ENCODE measurements at regions not wholly inside any gene's neighbourhood (a gene's known extent, or its start where the extent isn't known, plus 50 kb on each side); places are given as distances from the start of the nearest gene placed in this dataset.

DNA sequence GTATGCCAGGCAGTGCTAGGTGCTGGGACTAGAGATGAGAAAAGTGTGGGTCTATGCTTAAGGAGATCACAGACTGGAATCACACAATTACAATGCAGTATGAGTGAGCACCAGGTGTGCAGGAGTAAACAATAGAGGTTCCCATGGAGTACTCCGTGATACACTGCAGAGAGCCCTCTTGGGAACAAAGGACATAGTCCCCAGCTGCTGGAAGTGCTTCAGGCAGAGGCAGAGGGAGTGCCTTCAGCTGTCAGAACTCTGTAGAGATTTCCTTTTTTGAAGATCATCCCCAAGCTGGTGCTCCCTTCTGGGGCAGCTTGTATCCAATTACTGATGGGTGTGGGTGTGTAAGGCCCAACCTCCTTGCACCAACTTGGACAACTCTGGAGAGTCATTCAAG, 143.5 kb upstream of the PLET1 start:
- DNase-seq = no peak

DNA sequence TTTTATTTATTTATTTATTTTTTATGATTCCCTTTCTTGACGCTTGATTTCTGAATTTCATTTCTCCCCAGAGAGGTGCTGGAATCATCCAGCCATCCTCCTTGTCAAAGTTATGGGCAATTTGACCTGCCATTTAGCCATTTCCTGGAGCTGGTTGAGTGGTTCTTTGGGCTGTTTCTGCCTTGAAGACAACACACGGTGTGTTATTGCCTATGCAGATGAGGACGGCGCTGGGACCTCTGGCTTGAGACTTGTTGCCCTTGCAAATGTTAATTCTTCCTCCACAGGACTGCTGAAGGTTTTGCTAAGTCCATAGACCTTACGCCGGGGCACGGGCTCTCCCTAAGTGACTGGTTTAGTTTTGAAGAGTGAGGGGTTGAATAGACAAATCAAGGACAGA, 147.9 kb upstream of the PLET1 start:
- no peak for DNase-seq

DNA sequence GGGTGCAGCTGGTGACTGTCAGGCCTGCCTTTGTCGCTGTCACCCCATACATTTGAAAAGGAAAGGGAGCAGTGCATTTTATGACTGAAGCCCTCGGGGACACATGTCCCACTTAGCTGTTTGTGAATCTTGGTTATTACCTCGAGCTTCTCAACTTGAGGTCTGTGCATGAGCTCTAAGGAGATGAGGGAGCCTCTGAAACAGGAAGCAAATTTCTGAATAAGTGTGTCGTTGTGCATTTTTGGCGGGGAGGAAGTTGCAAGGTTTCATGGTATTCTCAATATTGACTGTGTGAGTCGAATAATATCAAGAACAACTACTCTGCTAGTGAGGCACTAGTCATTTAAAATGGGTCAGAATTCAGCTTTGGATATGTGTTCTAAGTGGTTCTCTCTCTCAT, 149.7 kb upstream of the PLET1 start:
- no peak for DNase-seq

DNA sequence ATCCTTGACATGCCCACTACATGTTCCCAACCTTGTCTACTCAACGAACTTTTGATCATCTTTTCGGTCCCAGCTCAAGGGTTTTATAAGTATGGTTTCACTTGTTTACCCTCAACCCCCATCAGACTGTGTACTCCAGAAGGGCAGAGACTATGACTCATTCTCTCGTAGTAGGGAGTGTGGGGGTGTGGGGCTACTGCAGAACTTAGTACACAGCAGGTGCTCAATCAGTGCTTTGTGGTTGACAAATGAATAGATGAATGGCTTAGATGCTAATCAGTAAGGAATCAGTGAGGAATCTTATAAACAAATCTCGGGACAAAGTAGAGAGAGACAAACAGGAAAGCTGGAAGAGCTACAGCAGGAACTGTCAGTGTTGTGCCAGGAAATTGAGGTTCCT, 151.7 kb upstream of the PLET1 start:
- no peak for DNase-seq

DNA sequence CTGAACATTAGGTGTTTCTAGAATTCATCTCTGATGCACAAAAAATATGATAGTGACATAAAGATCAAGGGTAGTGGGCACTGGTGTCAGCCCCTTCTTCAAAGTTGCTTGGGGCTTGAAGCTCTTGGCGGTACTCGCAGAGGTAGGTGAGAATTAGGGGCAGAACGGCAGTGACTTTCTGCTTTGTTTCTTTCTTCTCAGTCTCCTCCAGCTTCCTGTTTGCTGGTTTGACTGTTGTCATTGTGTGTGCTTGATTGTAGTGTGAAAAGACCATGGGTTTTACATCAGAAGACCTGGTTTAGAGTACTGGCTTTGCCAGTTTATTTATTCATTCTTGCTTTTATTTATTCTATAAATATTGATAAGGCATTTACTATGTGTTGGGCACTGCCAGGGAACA, 156.7 kb upstream of the PLET1 start:
- DNase-seq = no peak

DNA sequence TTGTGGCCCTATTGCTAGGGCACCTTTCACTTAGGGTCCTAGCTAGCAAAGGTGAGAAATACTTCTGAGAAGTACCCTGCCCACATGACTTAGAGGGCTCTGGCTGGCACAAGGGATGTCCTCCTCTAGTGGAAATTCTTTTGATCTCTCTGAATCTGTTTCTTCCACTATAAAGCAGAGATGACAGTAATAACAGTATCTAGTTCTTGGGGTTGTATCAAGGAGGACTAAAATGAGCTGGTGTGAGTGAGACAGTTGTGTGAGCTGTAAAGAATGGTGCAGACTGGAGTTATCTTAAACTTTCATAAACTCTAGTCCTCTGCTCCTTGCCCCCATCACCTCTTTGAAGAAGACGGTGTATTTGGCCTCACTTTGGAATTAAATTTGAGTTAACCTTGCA, 157.8 kb upstream of the PLET1 start:
- no peak for DNase-seq

DNA sequence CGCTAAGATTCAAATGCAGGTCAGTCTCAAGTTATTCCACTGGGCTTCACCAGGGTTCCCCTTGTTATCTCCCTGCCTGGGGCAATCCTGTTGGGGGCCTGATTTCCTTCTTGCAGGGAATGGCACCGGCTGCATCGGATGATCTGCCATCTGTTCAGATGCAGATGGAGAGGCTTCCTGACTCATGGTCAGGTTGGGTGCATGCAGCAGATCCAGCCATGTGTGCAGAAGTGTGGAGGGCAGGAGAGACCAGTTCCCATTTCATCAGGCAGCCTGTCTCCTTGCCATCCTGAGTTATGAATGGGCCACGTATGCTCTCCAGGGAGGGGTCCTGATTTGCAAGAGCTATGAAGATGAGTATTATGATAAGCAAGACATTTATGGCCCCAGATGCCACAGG, 161.2 kb upstream of the PLET1 start:
- DNase-seq = no peak

DNA sequence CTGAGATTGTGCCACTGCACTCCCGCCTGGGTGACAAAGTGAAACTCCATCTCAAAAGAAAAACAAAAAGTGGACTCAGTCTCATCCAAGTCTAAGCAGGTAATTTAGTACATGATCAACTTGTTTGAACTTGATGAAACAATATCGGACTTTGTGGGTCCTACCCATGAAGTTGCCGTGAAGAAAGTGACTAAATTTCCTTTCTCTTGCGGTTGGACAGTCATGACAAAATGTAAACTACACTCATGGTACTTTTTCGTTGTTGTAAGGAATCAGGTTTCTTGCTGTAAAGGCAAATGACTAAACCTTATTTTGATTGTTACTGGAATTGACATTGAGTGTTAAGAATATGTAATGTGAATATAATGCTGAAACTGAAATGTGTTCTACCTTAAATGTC, 164.5 kb upstream of the PLET1 start:
- DNase-seq = no peak

DNA sequence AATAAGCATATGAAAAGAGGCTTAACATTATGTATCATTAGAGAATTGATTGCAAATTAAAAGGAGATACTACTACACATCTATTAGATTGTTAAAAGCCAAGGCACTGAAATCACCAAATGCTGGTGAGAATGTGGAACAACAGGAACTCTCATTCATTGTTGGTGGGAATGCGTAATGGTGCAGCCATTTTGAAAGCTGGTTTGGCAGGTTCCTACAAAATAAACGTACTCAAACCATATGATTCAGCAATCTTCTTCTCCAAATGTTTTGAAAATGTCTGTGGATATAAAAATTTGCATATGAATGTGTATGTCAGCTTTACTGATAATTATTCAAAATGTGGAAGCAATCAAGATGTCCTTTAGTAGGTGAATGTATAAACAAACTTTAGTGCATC, 176.4 kb upstream of the PLET1 start:
- no peak for DNase-seq

DNA sequence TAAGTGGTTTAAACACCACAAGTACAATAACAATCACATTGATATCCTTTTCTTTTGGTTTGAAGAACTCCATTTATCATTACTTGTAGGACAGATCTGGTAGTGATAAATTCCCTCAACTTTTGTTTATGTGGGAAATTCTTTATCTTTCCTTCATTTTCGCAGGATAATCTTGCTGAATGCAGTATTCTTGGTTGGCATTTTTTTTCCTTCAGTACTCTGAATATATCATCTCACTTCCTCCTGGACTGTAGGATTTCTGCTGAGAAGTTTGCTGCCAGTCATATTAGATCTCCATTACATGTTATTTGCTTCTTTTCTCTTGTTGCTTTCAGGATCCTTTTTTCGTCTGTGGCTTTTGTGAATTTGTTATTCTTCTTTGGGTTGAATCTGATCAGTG, 179.0 kb upstream of the PLET1 start:
- no peak for DNase-seq

DNA sequence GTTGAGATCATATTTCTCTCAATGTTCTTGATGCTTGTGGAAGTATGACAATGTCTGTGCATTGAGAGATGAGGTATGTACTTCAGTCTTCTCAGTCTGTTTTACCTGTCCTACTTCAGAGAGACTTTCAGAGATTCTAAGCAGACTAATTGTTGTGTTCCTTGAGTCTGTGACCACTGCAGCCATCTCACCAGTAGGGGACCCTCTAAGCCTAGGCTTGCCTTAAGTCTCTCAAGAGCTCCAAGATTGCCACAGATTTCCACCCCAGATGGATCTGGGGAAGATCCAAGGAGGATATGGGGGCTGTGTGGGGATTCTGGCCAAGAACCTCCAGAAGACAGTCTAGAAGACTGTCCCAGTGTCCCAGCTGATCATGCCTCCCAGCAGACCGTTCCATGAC, 179.9 kb upstream of the PLET1 start:
- no peak for DNase-seq

DNA sequence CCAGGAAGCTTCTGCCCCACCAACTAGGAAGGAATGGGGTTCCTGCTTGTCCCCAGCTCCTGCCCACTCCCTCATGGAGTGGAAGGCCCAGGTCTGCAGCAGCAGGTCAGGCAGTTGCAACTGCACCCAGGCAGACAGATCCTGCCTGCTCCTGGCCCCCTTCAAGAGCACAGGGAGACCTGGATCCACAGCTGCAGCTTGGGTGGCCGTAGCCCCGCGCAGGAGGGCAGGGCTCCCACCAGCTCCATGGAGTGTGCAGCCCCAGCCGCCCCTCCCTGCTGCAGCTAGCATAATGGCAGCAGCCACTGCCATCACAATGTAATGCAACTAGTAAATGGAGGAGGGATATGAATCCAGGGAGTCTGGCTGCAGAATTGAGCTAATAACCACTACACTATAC, 187.5 kb upstream of the PLET1 start:
- no peak for DNase-seq

DNA sequence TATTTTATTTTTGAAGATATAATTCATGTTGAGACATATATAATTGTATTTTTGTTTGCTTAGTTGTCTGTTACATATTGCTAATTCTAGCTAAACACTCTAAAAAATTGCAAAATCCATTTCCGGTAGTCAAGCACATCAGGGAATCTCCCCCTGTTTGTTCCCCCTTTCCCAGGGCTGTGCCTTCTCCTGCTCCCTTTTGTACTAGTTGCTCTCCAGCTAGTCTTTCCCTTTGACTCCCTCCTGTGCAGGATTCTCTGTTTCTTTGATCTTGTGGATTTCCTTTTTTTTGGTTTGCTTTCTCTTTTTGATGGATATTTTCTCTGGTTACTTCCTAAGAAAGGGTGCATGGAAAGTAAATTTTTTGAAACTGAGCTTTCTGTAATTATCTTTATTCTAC, 188.1 kb upstream of the PLET1 start:
- no peak for DNase-seq

DNA sequence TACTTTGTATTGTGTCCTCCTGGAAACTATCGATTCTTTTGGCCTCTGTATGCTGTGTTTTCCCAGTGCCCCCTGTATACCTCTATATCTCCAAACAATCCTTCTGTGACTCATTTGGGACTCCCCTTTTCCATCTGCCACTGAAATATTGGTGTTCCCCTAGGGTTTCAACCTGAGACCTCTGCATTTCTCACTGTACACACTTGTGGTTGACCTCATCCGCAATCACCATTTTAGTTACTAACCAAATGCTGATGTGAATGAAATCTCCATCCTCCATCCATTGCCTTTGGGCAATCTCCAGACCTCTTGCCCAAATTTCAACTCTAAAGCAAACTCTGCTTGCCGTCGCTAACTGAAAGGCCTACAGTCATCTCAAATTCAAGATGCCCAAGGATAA, 190.6 kb upstream of the PLET1 start:
- no peak for DNase-seq

DNA sequence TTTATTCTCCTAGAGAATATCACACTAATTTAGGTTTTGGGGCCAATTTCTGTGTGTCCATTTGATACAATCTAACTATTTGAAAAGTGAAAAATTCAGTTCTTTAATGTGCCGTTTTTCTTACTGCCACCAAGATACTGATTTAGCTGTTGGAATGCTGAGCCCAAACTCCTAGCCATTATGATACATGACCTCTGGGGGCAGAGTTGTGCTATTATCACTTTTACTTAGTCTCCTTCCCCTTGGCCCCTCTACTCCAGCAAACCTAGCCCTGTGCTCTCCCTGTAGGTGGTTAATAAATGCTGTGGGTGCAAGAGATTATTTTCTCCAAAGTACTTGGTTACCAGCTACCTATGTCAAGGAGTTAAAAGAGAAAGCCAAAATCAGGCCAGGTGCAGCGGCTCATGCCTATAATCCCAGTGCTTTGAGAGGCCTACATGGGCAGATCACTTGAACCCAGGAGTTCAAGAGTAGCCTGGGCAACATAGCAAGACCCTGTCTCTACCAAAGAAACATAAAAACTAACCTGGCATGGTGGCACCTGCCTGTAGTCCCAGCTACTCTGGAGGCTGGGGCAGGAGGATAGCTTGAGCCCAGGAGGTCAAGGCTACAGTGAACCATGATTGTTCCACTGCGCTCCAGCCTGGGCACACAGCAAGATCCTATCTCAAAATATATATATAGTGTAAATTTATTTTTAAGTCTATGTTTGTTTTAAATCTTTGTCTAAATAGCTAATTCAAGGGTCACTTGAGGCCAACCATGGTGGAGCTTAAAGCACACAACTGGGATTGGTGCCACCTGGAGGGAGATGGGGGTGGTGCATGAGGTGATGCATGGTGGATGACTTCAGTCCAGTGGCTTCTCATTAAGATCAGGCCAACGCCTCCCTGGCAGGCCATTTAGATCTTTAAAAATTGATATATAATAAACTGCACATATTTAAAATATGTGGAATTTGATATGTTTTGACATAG, 193.2 kb upstream of the PLET1 start:
- DNase-seq = peak; percentile 22

DNA sequence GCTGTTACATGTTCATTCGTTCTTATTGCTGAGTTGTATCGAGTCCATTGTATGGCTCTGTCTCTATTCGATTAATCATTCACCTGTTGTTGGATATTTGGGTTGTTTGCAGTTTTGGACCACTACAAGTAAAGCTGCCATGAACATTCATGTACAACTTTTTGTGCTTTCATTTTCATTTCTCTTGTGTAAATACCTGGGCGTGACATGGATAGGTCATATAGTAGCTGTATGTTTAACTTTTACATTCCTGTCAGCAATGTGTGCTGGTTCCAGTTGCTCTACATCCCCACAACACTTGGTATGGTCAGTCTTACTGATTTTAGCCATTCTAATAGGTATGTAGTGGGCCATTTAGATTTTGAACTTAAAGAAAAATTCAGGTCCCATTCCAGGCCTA, 194.2 kb upstream of the PLET1 start:
- DNase-seq = no peak

DNA sequence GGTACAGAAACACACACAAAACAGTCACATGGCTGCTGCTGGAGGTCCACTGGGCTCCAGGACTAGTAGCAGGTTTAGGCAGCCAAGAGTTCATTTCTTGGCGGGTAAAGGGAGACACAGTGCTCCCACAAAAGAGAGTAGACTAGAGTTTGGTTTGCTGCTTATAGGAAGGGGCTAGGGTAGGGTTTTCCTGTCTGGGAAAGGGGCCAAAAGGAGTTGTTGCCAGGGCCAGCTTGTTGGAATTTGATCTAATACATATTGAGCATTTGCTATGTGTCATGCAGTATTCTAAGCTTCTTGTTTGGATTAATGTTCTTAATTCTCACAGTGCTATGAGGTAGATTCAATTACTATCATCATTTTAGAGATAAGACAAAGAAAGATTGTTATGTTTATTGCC, 195.1 kb upstream of the PLET1 start:
- DNase-seq = no peak

DNA sequence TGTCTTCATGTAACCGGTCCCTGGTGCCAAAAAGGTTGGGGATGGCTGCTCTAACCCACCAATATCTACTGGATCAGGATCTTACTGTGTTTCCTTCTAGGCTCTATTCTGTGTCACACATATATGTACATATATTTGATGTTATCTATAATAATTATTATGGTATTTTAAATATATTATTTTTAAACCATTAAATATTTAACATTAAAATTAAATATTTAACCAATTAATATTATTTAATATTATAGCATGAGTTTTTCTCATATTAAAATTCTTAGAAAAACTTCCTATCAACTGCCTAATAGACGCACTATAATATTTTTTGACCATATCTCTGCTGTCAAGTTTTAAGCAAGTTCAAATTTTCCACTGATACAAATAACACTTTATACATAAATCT, 196.9 kb upstream of the PLET1 start:
- no peak for DNase-seq

DNA sequence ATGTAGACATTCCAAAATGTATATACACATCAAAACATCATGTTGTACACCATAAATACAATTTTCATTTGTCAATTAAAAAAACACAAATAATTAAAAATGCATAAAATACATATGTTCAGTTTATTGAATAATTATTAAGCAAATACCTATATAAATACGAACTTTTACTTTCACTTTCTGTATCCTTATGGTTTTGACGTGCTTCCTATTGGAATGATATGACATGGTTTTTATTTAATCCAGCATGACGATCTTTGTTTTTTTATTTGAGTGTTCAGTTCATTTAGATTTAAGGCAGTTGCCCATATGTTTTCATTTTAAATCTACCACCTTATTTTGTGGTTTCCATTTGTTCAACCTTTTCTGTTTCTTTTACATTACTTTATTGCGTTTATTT, 198.3 kb upstream of the PLET1 start:
- no peak for DNase-seq

DNA sequence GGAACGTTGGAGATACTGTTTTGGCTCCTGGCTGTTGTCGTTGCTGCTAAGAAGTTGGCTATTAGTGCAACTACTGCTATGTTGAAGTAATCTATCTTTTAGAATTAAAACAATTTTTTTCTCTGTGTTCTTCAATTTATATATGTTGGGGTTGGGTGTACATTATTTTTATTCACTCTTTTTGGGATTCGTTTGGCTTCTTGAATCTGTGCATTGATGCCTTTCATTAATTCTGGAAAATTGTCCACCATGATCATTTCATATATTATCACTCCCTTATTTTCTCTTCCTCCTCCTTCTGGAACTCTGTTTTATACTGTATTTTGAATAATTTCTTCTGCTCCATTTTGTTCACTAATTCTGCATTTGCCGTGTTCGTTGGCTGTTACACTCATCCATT, 199.5 kb upstream of the PLET1 start:
- DNase-seq = no peak

DNA sequence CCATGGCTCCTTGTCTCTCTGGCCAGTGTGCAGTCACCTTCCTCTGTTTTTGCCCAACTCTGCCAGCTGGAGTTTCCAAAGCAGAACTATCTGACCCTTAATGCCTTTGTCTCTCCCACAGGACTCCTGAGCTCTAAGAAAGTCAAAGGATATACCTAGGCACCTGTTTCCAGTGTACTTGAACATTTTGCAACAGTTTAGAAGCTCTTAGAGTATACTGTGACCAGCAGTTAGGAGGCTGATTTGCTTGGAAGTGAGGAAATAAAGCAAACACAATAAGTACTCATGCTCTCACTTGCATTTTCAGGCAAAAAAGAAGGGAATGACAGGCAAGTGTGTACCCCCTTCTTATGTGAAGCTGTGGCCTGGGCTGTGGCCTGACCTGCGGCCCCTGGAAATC, 204.3 kb upstream of the PLET1 start:
- no peak for DNase-seq

DNA sequence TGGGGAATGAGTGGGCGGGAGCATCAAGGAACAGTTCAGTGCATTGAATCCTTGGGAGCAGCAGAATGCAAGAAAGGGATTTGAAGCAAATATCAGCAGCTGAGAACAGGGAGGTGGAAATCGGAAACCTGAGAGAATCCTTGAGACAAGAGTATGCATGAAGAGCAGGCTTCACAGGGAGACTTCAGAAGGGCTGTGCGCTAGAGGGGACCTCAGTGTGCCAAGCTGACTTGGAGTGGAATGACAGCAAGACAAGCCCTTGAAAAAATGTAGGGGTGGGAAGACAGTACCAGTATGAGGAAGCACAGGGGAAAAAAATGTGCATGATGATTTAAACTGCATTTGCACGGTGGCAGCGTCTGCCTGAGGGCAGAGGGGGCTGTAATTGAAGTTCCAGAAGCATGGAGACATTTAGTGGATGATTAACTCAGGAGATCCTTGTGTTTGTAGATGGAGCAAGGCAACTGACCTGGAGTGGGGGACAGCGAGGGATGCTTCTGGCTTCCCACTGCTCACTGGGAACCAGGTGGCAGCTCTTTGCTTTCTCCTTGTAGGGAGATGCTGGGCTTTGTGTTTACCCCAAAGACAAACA, 204.9 kb upstream of the PLET1 start:
- no peak for DNase-seq

DNA sequence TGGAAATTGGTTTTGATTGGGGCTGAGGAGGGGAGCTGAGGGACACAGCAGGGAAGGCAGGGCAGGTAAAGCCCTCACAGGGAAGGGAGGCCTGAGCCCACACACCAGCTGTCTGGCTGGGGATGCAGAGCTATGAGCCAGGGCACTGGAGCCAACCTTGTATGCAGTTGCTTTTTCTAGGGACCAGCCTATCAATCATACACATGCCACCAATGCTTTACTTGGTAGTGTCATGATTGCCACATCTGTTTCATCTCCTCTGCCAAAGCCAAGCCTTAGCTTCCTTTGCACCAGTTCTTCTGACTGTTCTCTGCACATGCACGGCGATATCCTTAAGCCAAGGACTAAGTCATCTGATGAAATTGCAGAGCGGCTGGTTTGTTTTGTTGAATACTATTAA, 207.1 kb upstream of the PLET1 start:
- DNase-seq = no peak

DNA sequence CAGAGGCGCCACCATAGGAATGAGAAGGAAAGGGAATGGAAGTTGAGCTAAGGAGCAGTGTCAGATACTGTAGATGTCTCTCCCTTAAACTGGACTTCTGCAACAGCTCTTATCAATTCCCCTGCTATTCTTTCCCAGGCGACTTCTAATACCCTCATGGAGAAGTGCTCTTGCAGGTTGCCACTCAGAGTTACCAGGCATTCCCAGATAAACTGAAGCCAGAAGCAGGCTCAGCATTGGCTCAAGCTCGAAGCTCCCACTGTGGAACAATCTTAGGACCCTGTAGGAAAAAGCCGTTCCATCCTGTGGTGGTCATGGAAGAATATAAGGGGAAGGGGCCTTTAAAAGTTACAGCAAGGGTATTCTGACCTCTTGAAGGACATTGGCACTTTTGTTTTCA, 208.7 kb upstream of the PLET1 start:
- DNase-seq = no peak

DNA sequence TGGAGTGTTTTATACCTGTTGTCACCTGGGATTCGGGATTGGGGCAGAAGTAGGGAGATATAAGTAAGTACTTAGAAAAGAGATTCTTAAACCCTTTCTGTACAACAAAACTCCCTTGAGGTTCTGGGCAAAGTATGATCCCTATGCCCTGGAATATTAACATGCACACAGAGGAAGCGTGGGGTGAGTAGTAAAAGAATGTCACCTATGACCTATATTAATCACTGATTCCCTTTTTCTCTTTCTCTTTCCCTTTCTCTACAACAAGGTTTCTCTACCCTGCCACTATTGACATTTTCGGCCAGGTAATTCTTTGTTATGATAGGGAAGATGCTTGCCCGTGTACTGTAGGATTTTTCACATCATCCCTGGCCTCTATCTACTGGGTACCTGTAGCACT, 209.7 kb upstream of the PLET1 start:
- no peak for DNase-seq
